ENCODE measurements at regions not wholly inside any gene's neighbourhood (a gene's known extent, or its start where the extent isn't known, plus 50 kb on each side); places are given as distances from the start of the nearest gene placed in this dataset.

GRCh38 chr20:24208652-24209051, 220.1 kb upstream of the GGTLC1 start:
- TF ChIP-seq, protein P1, sequence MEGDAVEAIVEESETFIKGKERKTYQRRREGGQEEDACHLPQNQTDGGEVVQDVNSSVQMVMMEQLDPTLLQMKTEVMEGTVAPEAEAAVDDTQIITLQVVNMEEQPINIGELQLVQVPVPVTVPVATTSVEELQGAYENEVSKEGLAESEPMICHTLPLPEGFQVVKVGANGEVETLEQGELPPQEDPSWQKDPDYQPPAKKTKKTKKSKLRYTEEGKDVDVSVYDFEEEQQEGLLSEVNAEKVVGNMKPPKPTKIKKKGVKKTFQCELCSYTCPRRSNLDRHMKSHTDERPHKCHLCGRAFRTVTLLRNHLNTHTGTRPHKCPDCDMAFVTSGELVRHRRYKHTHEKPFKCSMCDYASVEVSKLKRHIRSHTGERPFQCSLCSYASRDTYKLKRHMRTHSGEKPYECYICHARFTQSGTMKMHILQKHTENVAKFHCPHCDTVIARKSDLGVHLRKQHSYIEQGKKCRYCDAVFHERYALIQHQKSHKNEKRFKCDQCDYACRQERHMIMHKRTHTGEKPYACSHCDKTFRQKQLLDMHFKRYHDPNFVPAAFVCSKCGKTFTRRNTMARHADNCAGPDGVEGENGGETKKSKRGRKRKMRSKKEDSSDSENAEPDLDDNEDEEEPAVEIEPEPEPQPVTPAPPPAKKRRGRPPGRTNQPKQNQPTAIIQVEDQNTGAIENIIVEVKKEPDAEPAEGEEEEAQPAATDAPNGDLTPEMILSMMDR (IDR thresholded peaks at IDR 0.05), result no peak
- TF ChIP-seq POLR2A (IDR thresholded peaks at IDR 0.05), result no peak

Data from tibial nerve (tissue), 3 donors.